Progenitor cell of endocrine pancreas (in vitro differentiated cells): ENCODE measurements at regions not wholly inside any gene's neighbourhood (a gene's known extent, or its start where the extent isn't known, plus 50 kb on each side); places are given as distances from the start of the nearest gene placed in this dataset.

Source experiments
- DNase-seq: peaks from one replicate; pipeline ENCODE4 v3.0.0; 2021; ENCODE audit warnings: low spot score; ENCODE audit not compliant: unreplicated experiment
- H3K27ac Mint-ChIP-seq: 2 replicates; pipeline ENCODE4 v1.8.0; 2021; ENCODE audit warnings: mild to moderate bottlenecking, moderate library complexity, mixed read lengths
- H3K27me3 Mint-ChIP-seq: 2 replicates; pipeline ENCODE4 v1.8.0; 2021; ENCODE audit warnings: mixed read lengths
- H3K36me3 Mint-ChIP-seq: 2 replicates; pipeline ENCODE4 v1.8.0; 2022; ENCODE audit warnings: mixed read lengths; ENCODE audit not compliant: insufficient read depth
- H3K4me1 Mint-ChIP-seq: 2 replicates; pipeline ENCODE4 v1.8.0; 2021; ENCODE audit warnings: low read depth, mixed read lengths
- H3K4me3 Mint-ChIP-seq: 2 replicates; pipeline ENCODE4 v1.8.0; 2021; ENCODE audit warnings: low read depth, mild to moderate bottlenecking, moderate library complexity, mixed read lengths
- H3K9me3 Mint-ChIP-seq: 2 replicates; pipeline ENCODE4 v1.8.0; 2021; ENCODE audit warnings: low read depth, mixed read lengths
- TF ChIP-seq, protein P1 (sequence below): fragments of 200-600 bp; sonication (generic); IDR thresholded peaks from one replicate; pipeline ENCODE4 v1.5.0; 2021; ENCODE audit warnings: antibody characterized with exemption, mild to moderate bottlenecking; ENCODE audit not compliant: unreplicated experiment

DNA sequence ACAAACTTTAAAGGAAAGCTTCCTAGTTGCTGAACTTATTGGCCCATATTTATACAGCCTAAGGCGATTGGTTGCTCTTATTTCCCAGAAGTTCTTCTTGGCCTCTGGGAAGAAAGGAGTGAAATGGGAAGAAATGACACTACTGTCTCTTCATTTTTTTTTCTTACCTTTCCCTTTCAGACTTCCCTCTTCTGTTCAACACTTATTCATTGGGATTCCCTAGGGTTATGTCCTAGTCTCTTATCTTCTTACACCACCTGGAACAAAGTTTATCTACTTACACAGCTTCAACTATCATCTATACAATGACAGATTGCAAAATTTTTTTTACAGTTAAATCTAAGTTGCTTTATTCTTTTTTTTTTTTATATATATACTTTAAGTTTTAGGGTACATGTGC lies 68.0 kb downstream of the SNX12 start:
- no peak for DNase-seq

DNA sequence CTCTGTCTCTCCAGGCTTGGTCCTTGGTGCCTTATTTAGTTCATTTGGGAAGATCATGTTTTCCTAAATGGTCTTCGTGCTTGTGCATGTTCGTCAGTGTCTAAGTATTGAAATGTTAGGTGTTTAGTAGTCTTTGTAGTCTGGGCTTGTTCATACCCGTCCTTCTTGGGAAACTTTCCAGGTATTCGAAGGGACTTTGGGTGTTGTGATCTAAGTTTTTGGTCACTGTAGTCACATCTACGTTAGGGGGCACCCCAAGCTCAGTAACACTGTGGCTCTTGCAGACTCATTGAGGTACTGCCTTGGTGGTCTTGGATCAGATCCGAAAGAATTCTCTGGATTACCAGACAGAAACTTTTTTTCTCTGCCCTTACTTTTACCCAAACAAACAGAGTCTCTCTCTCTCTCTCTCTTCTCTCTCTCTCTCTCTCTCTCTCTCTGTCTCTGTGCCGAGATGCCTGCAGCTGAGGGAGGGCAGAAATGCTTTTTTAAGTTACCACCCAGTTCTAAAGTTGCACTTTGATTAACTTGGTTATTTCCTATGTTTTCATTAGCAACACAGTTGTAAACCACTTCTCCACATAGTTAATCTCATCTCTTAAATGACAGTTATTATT lies 67.6 kb upstream of the SLC7A3 start:
- H3K4me3 Mint-ChIP-seq, result no peak overlapping the region

More for the DNA sequence above, 68.0 kb downstream of the SNX12 start:
- Mint-ChIP-seq H3K4me3 (no peak overlapping the region), H3K27me3 (no peaks in the 10 kb centered on the region), H3K4me1 (no peaks in the 10 kb centered on the region), H3K36me3 (no peaks in the 10 kb centered on the region), H3K9me3 (peaks cover 26% of the 10 kb centered on the region), H3K27ac (no peak overlapping the region)
- TF ChIP-seq, protein P1, sequence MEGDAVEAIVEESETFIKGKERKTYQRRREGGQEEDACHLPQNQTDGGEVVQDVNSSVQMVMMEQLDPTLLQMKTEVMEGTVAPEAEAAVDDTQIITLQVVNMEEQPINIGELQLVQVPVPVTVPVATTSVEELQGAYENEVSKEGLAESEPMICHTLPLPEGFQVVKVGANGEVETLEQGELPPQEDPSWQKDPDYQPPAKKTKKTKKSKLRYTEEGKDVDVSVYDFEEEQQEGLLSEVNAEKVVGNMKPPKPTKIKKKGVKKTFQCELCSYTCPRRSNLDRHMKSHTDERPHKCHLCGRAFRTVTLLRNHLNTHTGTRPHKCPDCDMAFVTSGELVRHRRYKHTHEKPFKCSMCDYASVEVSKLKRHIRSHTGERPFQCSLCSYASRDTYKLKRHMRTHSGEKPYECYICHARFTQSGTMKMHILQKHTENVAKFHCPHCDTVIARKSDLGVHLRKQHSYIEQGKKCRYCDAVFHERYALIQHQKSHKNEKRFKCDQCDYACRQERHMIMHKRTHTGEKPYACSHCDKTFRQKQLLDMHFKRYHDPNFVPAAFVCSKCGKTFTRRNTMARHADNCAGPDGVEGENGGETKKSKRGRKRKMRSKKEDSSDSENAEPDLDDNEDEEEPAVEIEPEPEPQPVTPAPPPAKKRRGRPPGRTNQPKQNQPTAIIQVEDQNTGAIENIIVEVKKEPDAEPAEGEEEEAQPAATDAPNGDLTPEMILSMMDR, result no peak

DNA sequence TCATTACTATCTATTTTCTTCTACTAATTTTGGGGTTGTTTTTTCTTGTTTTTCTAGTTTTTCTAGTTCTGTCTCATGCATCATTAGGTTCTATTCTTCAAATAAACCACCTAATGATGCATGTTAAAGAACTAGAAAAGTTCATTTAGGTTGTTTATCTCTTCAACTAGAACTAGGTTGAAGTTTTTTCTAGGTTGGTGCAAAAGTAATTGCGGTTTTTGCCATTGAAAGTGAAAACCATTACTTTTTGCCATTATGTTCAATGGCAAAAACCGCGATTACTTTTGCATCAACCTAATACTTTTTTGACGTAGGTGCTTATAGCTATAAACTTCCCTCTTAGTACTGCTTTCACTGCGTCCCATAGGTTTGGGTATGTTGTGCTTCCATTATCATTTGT lies 64.4 kb upstream of the SLC7A3 start:
- no peaks in the 10 kb centered on the region for H3K27me3 Mint-ChIP-seq
- no peak for DNase-seq
- H3K36me3 Mint-ChIP-seq, result peaks cover 2% of the 10 kb centered on the region
- H3K27ac Mint-ChIP-seq, result no peak overlapping the region
- peaks cover 46% of the 10 kb centered on the region for H3K9me3 Mint-ChIP-seq
- no peak overlapping the region for H3K4me3 Mint-ChIP-seq
- TF ChIP-seq, protein P1, result no peak
- no peaks in the 10 kb centered on the region for H3K4me1 Mint-ChIP-seq

More for the DNA sequence above, 67.6 kb upstream of the SLC7A3 start:
- Mint-ChIP-seq H3K4me1 (no peaks in the 10 kb centered on the region), H3K36me3 (peaks cover 2% of the 10 kb centered on the region), H3K9me3 (peaks cover 31% of the 10 kb centered on the region), H3K27me3 (no peaks in the 10 kb centered on the region), H3K27ac (no peak overlapping the region)
- no peak for DNase-seq
- TF ChIP-seq, protein P1, result peak; percentile 52

DNA sequence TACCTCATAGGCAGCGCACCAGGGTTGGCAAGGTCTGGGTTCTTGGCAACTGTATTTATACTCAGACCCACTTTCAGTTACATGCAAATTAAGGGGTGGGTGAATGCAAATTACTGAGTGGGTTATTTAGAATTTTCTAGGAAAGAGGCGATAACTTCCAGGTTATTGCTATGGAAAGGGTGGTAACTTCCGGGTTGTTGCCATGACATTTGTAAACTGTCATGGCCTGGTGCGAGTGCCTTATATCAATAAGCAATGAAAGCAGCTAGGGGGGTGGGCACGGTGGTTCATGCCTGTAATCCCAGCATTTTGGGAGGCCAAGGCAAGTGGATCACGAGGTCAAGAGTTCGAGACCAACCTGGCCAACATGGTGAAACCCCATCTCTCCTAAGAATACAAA lies 57.5 kb upstream of the SLC7A3 start:
- DNase-seq, result no peak
- TF ChIP-seq, protein P1, result no peak
- Mint-ChIP-seq H3K27me3 (peaks cover 3% of the 10 kb centered on the region), H3K27ac (no peak overlapping the region), H3K36me3 (no peaks in the 10 kb centered on the region), H3K4me1 (no peaks in the 10 kb centered on the region), H3K4me3 (no peak overlapping the region), H3K9me3 (peaks cover 20% of the 10 kb centered on the region)
